ENCODE measurements at regions not wholly inside any gene's neighbourhood (a gene's known extent, or its start where the extent isn't known, plus 50 kb on each side); places are given as distances from the start of the nearest gene placed in this dataset.

DNA sequence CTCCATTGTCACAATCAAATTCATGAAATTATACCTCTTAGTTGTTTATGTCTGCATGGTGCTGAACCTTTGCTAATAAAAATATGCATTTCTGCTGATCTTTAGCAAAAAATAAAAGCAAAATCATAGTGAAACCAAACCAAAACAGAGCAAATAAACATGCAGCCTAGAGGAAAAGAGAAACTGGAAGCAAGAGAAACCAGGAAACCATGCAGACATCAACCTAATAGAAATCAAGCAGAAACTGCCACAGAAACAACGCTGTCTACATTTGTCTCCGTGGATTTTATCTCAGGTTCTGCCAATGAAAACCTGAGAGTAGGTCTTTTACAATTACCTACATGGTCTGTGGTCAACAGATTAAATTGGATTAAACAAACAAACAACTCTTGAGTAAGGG lies 173.7 kb downstream of the SYT10 start:
- BruUV-seq (replicated peaks): no TSS peak
- no peak for DNase-seq
- peaks cover 34% of the 10 kb centered on the region for H3K4me1 Mint-ChIP-seq (ENCODE audit: low read depth, unreplicated experiment)
- no peaks in the 10 kb centered on the region for H3K27me3 Mint-ChIP-seq (ENCODE audit: insufficient read depth, unreplicated experiment)
- no peaks in the 10 kb centered on the region for H3K27me3 ChIP-seq (replicated peaks; ENCODE audit: control insufficient read depth, insufficient read depth, low read length)
- intact Hi-C loops (cut with micrococcal nuclease; ENCODE audit: unreplicated experiment): loop anchor here (5.0 kb wide), 1 partner anchor 509 kb away; the partner anchor contains the start of gene YARS2
- ChIA-PET CTCF (no interaction called here), POLR2A (no interaction called here)
- no peak overlapping the region for H3K27ac Mint-ChIP-seq (ENCODE audit: unreplicated experiment)
- H3K9me3 ChIP-seq: no peaks in the 10 kb centered on the region
- TF ChIP-seq, protein P1, sequence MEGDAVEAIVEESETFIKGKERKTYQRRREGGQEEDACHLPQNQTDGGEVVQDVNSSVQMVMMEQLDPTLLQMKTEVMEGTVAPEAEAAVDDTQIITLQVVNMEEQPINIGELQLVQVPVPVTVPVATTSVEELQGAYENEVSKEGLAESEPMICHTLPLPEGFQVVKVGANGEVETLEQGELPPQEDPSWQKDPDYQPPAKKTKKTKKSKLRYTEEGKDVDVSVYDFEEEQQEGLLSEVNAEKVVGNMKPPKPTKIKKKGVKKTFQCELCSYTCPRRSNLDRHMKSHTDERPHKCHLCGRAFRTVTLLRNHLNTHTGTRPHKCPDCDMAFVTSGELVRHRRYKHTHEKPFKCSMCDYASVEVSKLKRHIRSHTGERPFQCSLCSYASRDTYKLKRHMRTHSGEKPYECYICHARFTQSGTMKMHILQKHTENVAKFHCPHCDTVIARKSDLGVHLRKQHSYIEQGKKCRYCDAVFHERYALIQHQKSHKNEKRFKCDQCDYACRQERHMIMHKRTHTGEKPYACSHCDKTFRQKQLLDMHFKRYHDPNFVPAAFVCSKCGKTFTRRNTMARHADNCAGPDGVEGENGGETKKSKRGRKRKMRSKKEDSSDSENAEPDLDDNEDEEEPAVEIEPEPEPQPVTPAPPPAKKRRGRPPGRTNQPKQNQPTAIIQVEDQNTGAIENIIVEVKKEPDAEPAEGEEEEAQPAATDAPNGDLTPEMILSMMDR (IDR thresholded peaks at IDR 0.05; ENCODE audit: insufficient read depth in 1 of 2, low read depth in 1 of 2, low read length in 1 of 2, severe bottlenecking in 1 of 2, unreplicated experiment in 1 of 2): no peak
- no peaks in the 10 kb centered on the region for H3K36me3 Mint-ChIP-seq (ENCODE audit: insufficient read depth, unreplicated experiment)
- peaks cover 18% of the 10 kb centered on the region for H3K4me1 ChIP-seq
- H3K36me3 ChIP-seq (ENCODE audit: control insufficient read depth, insufficient read depth, low read length): no peaks in the 10 kb centered on the region
- no peak overlapping the region for H3K4me3 Mint-ChIP-seq (ENCODE audit: unreplicated experiment)
- H3K4me3 ChIP-seq (ENCODE audit: low read depth, low read length): no peak overlapping the region
- peaks cover 21% of the 10 kb centered on the region for H3K9me3 Mint-ChIP-seq (ENCODE audit: unreplicated experiment)

- H3K36me3 ChIP-seq (ENCODE audit: control insufficient read depth, insufficient read depth, low read length): no peaks in the 10 kb centered on the region
- Mint-ChIP-seq H3K4me3 (ENCODE audit: unreplicated experiment) (no peak overlapping the region), H3K27me3 (ENCODE audit: insufficient read depth, unreplicated experiment) (no peaks in the 10 kb centered on the region), H3K9me3 (ENCODE audit: unreplicated experiment) (peaks cover 21% of the 10 kb centered on the region), H3K4me1 (ENCODE audit: low read depth, unreplicated experiment) (peaks cover 34% of the 10 kb centered on the region), H3K36me3 (ENCODE audit: insufficient read depth, unreplicated experiment) (no peaks in the 10 kb centered on the region), H3K27ac (ENCODE audit: unreplicated experiment) (no peak overlapping the region)
- no peak for DNase-seq
- intact Hi-C loops (cut with micrococcal nuclease; ENCODE audit: unreplicated experiment): loop anchor here (5.0 kb wide), 1 partner anchor 508 kb away; the partner anchor contains the start of gene YARS2
- H3K9me3 ChIP-seq: no peaks in the 10 kb centered on the region
- TF ChIP-seq, protein P1 (IDR thresholded peaks at IDR 0.05; ENCODE audit: insufficient read depth in 1 of 2, low read depth in 1 of 2, low read length in 1 of 2, severe bottlenecking in 1 of 2, unreplicated experiment in 1 of 2): no peak
- BruUV-seq (replicated peaks): no TSS peak
- ChIA-PET POLR2A (no interaction called here), CTCF (no interaction called here)
- no peak overlapping the region for H3K4me3 ChIP-seq (ENCODE audit: low read depth, low read length)
- no peaks in the 10 kb centered on the region for H3K27me3 ChIP-seq (replicated peaks; ENCODE audit: control insufficient read depth, insufficient read depth, low read length)
- peaks cover 18% of the 10 kb centered on the region for H3K4me1 ChIP-seq
Observed at GRCh38 chr12:33265033-33265731, 174.4 kb downstream of the SYT10 start.

GRCh38 chr12:33253178-33253577 lies 186.4 kb downstream of the SYT10 start:
- intact Hi-C loops (cut with micrococcal nuclease; ENCODE audit: unreplicated experiment): loop anchor here (10.0 kb wide), 1 partner anchor 268 kb away; no protein-coding TSS in a partner anchor
- Mint-ChIP-seq H3K27ac (ENCODE audit: unreplicated experiment) (no peak overlapping the region), H3K9me3 (ENCODE audit: unreplicated experiment) (peaks cover 10% of the 10 kb centered on the region)

More at GRCh38 chr12:33253178-33253577, 186.4 kb downstream of the SYT10 start:
- Mint-ChIP-seq H3K4me3 (ENCODE audit: unreplicated experiment) (no peak overlapping the region), H3K36me3 (ENCODE audit: insufficient read depth, unreplicated experiment) (no peaks in the 10 kb centered on the region), H3K4me1 (ENCODE audit: low read depth, unreplicated experiment) (peaks cover 13% of the 10 kb centered on the region), H3K27me3 (ENCODE audit: insufficient read depth, unreplicated experiment) (no peaks in the 10 kb centered on the region)
- H3K4me1 ChIP-seq: peaks cover 30% of the 10 kb centered on the region
- no TSS peak for BruUV-seq (replicated peaks)
- no peak for DNase-seq
- no peak overlapping the region for H3K4me3 ChIP-seq (ENCODE audit: low read depth, low read length)
- peaks cover 5% of the 10 kb centered on the region; the same call in 1 of the 2 replicates for H3K9me3 ChIP-seq
- no peaks in the 10 kb centered on the region for H3K27me3 ChIP-seq (replicated peaks; ENCODE audit: control insufficient read depth, insufficient read depth, low read length)
- TF ChIP-seq, protein P1 (IDR thresholded peaks at IDR 0.05; ENCODE audit: insufficient read depth in 1 of 2, low read depth in 1 of 2, low read length in 1 of 2, severe bottlenecking in 1 of 2, unreplicated experiment in 1 of 2): no peak
- ChIA-PET POLR2A (no interaction called here), CTCF (no interaction called here)
- no peaks in the 10 kb centered on the region for H3K36me3 ChIP-seq (ENCODE audit: control insufficient read depth, insufficient read depth, low read length)
